ENCODE measurements at regions not wholly inside any gene's neighbourhood (a gene's known extent, or its start where the extent isn't known, plus 50 kb on each side); places are given as distances from the start of the nearest gene placed in this dataset.

DNA sequence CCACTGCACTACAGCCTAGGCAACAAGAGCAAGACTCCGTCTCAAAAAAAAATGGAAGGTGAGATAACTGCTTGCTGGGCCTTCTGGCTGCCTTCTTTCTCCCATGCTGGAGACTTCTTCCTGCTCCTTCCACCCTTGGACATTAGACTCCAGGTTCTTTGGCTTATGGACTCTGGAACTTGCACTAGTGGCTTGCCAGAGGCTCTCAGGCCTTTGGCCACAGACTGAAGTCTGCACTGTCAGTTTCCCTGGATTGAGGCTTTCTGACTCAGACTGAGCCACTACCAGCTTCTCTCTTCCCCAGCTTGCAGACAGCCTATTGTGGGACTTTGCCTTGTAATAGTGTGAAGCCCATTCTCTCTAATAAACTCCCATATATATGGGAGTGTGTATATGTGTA is 118.5 kb upstream of the SLC14A2 start:
- no peak overlapping the region for H3K9ac ChIP-seq
- no peak overlapping the region for H3K27ac ChIP-seq (ENCODE audit: low read depth in 2 of 2, low read length in 1 of 2)
- H3K9me3 ChIP-seq, result no peaks in the 10 kb centered on the region
- no peak overlapping the region for H3K4me3 ChIP-seq (ENCODE audit: low read depth in 2 of 2, low read length in 1 of 2)
- no peak for DNase-seq
- TF ChIP-seq, protein P1, sequence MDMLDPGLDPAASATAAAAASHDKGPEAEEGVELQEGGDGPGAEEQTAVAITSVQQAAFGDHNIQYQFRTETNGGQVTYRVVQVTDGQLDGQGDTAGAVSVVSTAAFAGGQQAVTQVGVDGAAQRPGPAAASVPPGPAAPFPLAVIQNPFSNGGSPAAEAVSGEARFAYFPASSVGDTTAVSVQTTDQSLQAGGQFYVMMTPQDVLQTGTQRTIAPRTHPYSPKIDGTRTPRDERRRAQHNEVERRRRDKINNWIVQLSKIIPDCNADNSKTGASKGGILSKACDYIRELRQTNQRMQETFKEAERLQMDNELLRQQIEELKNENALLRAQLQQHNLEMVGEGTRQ (IDR thresholded peaks at IDR 0.05; ENCODE audit: borderline replicate concordance, low read depth, low read length), result no peak
- TF ChIP-seq YY1 (IDR thresholded peaks at IDR 0.05; ENCODE audit: low read depth) (no peak), POLR2AphosphoS5 (IDR thresholded peaks at IDR 0.05; ENCODE audit: low read depth, low read length) (no peak)
- H3K4me1 ChIP-seq (ENCODE audit: control insufficient read depth in 1 of 2, insufficient read depth in 2 of 2, low read depth in 1 of 2, low read length in 1 of 2), result no peaks in the 10 kb centered on the region; a peak in 1 of 4 replicates
- ChIA-PET CTCF (no interaction called here), POLR2A (no interaction called here)
- H3K9me2 ChIP-seq, result no peaks in the 10 kb centered on the region
- H3K79me2 ChIP-seq (ENCODE audit: insufficient read depth), result no peaks in the 10 kb centered on the region
- H3K4me2 ChIP-seq, result no peak overlapping the region
- WGBS (ENCODE audit: low lambda C conversion rate), result 92% methylated on average over 1 of the region's 1 CpG
- H3K27me3 ChIP-seq (ENCODE audit: insufficient read depth), result no peaks in the 10 kb centered on the region; the same call in 1 of the 2 replicates
- H4K20me1 ChIP-seq (ENCODE audit: insufficient read depth), result no peaks in the 10 kb centered on the region
- no peaks in the 10 kb centered on the region for H3F3A ChIP-seq (replicated peaks; ENCODE audit: insufficient read depth)
- no peak overlapping the region for H2AFZ ChIP-seq (ENCODE audit: low read depth)
- H3K36me3 ChIP-seq (replicated peaks in 1 of 2; ENCODE audit: control insufficient read depth in 1 of 2, insufficient read depth in 2 of 2, low read length in 1 of 2), result no peaks in the 10 kb centered on the region

DNA sequence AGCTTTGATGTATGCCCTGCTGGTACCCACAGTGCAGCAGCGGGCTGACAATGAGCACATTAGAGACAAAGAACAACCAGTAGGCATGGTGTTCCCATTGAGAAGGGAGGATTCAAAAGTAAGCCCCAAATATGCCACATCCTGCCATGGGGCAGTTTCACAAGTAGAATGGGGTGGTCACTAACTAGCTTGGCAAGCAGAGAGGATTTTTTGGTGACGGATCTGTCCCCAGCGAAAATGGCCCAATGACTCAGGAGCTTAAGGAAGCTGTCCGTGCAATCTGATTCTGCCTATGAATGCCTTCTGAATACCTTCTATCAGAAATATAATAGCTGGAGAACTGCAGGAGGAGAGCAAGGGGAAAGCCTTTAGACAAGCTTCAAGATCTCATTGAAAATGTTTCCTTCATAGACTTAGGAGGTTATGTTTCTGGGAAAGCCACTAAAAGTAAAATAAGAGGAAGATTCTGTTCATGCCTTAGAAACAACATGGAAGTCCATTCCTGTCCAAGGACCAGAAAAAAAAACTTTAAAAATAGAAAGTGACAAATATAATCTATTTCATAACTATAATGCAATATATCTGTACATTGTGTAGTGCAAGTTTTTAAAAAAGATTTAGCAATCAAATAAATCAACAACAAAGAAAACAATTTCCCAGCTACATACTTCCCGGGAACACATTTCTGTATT is 117.5 kb upstream of the SLC14A2 start:
- Histone ChIP-seq H3F3A (replicated peaks; ENCODE audit: insufficient read depth) (no peaks in the 10 kb centered on the region), H3K27ac (ENCODE audit: low read depth in 2 of 2, low read length in 1 of 2) (no peak overlapping the region), H3K79me2 (ENCODE audit: insufficient read depth) (no peaks in the 10 kb centered on the region), H3K9me2 (no peaks in the 10 kb centered on the region), H4K20me1 (ENCODE audit: insufficient read depth) (no peaks in the 10 kb centered on the region), H3K9me3 (no peaks in the 10 kb centered on the region), H3K36me3 (replicated peaks in 1 of 2; ENCODE audit: control insufficient read depth in 1 of 2, insufficient read depth in 2 of 2, low read length in 1 of 2) (no peaks in the 10 kb centered on the region), H2AFZ (ENCODE audit: low read depth) (no peak overlapping the region), H3K27me3 (ENCODE audit: insufficient read depth) (no peaks in the 10 kb centered on the region; the same call in 1 of the 2 replicates), H3K4me3 (ENCODE audit: low read depth in 2 of 2, low read length in 1 of 2) (no peak overlapping the region), H3K4me2 (no peak overlapping the region), H3K9ac (no peak overlapping the region), H3K4me1 (ENCODE audit: control insufficient read depth in 1 of 2, insufficient read depth in 2 of 2, low read depth in 1 of 2, low read length in 1 of 2) (no peaks in the 10 kb centered on the region; a peak in 1 of 4 replicates)
- CTCF ChIA-PET, result no interaction called here
- WGBS (ENCODE audit: low lambda C conversion rate), result 65% methylated on average over 5 of the region's 5 CpGs
- POLR2A ChIA-PET, result no interaction called here
- TF ChIP-seq MEF2A (IDR thresholded peaks at IDR 0.05; ENCODE audit: borderline replicate concordance, low read depth) (no peak), GATA2 (CRISPR knock-in tag; IDR thresholded peaks at IDR 0.05) (no peak), SIN3A (IDR thresholded peaks at IDR 0.05; ENCODE audit: borderline replicate concordance, low read depth, low read length) (no peak), YY1 (IDR thresholded peaks at IDR 0.05; ENCODE audit: low read depth) (no peak), NRF1 (IDR thresholded peaks at IDR 0.05; ENCODE audit: low read depth, low read length) (no peak), GABPA (IDR thresholded peaks at IDR 0.05; ENCODE audit: low read depth) (no peak), TCF12 (IDR thresholded peaks at IDR 0.05) (no peak), RFX5 (IDR thresholded peaks at IDR 0.05; ENCODE audit: low read length) (no peak), RCOR1 (IDR thresholded peaks at IDR 0.05; ENCODE audit: low read length) (no peak), ELF1 (IDR thresholded peaks at IDR 0.05) (no peak), TEAD4 (IDR thresholded peaks at IDR 0.05; ENCODE audit: borderline replicate concordance, insufficient read depth) (no peak)
- TF ChIP-seq, protein P1 (IDR thresholded peaks at IDR 0.05; ENCODE audit: borderline replicate concordance, low read depth, low read length), result no peak
- DNase-seq, result no peak

All from SK-N-SH (cell line).